Loucy (cell line): ENCODE measurements at regions not wholly inside any gene's neighbourhood (a gene's known extent, or its start where the extent isn't known, plus 50 kb on each side); places are given as distances from the start of the nearest gene placed in this dataset.

ENCODE experiments used
- H2AFZ ChIP-seq: fragments of 200-600 bp; sonication (generic); 2 replicates; pipeline ENCODE4 v1.6.0; 2016; ENCODE audit warnings: antibody characterized with exemption, mild to moderate bottlenecking, low read length, moderate library complexity
- H3F3A ChIP-seq: fragments of 200-600 bp; 2 replicates; pipeline ENCODE4 v1.6.0; 2016; ENCODE audit warnings: antibody characterized with exemption, low read depth, mild to moderate bottlenecking
- H3K27me3 ChIP-seq: fragments of 200-600 bp; sonication (generic); 2 replicates; pipeline ENCODE4 v1.6.1; 2014; ENCODE audit warnings: low read length, mild to moderate bottlenecking; ENCODE audit not compliant: insufficient read depth, poor library complexity, severe bottlenecking
- H3K36me3 ChIP-seq: fragments of 200-600 bp; sonication (generic); 2 replicates; pipeline ENCODE4 v1.6.1; 2016; ENCODE audit warnings: low read length; ENCODE audit not compliant: insufficient read depth
- H3K4me1 ChIP-seq: fragments of 200-600 bp; sonication (generic); 2 replicates; pipeline ENCODE4 v1.5.1; 2014; ENCODE audit warnings: low read length, mild to moderate bottlenecking; ENCODE audit not compliant: insufficient read depth, poor library complexity, severe bottlenecking
- H3K4me2 ChIP-seq: fragments of 200-600 bp; sonication (generic); 2 replicates; pipeline ENCODE4 v1.6.0; 2014; ENCODE audit warnings: antibody characterized with exemption, low read length, low read depth, mild to moderate bottlenecking; ENCODE audit not compliant: poor library complexity, severe bottlenecking
- H3K4me3 ChIP-seq: fragments of 200-600 bp; sonication (generic); 2 replicates; pipeline ENCODE4 v1.5.1; 2014; ENCODE audit warnings: low read length, mild to moderate bottlenecking, mixed read lengths; ENCODE audit not compliant: poor library complexity, severe bottlenecking
- H3K79me2 ChIP-seq: fragments of 200-600 bp; sonication (generic); 2 replicates; pipeline ENCODE4 v1.6.1; 2014; ENCODE audit warnings: low read length; ENCODE audit not compliant: insufficient read depth
- H3K9ac ChIP-seq: fragments of 200-600 bp; sonication (generic); 2 replicates; pipeline ENCODE4 v1.6.0; 2014; ENCODE audit warnings: mild to moderate bottlenecking, low read depth, low read length, moderate library complexity; ENCODE audit not compliant: poor library complexity, severe bottlenecking
- H3K9me2 ChIP-seq: fragments of 200-600 bp; sonication (generic); replicated peaks from 2 replicates; pipeline ENCODE4 v1.6.1; 2016; ENCODE audit warnings: low read depth, low read length, mixed read lengths
- H3K9me3 ChIP-seq: fragments of 200-600 bp; sonication (generic); 2 replicates; pipeline ENCODE4 v1.6.1; 2014; ENCODE audit warnings: mild to moderate bottlenecking, antibody characterized with exemption, low read length, low read depth; ENCODE audit not compliant: insufficient read depth
- H4K20me1 ChIP-seq: fragments of 200-600 bp; sonication (generic); 2 replicates; pipeline ENCODE4 v1.6.0; 2014; ENCODE audit warnings: antibody characterized with exemption, low read length, mild to moderate bottlenecking; ENCODE audit not compliant: insufficient read depth, poor library complexity, severe bottlenecking
- EZH2phosphoT487 ChIP-seq: fragments of 200-600 bp; IDR thresholded peaks from 2 replicates; pipeline ENCODE4 v1.6.1; 2018; ENCODE audit warnings: antibody characterized with exemption, mild to moderate bottlenecking, moderate library complexity, borderline replicate concordance
- TF ChIP-seq, protein P1 (sequence below): fragments of 200-600 bp; sonication (generic); conservative IDR thresholded peaks from 2 replicates; pipeline ENCODE4 v1.5.1; 2014; ENCODE audit warnings: mild to moderate bottlenecking, antibody characterized with exemption, low read length

DNA sequence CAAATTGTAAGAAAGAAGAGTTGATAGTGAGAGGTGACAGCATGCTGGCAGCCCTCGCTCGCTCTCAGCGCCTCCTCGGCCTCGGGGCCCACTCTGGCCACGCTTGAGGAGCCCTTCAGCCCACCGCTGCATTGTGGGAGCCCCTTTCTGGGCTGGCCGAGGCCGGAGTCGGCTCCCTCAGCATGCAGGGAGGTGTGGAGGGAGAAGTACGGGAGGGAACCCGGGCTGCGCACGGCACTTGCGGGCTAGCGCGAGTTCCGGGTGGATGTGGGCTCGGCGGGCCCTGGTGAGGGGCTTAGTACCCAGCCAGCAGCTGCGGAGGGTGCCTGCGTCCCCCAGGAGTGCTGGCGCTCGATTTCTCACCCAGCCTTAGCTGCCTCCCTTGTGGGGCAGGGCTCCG is 539.7 kb upstream of the CCDC179 start:
- TF ChIP-seq, protein P1, sequence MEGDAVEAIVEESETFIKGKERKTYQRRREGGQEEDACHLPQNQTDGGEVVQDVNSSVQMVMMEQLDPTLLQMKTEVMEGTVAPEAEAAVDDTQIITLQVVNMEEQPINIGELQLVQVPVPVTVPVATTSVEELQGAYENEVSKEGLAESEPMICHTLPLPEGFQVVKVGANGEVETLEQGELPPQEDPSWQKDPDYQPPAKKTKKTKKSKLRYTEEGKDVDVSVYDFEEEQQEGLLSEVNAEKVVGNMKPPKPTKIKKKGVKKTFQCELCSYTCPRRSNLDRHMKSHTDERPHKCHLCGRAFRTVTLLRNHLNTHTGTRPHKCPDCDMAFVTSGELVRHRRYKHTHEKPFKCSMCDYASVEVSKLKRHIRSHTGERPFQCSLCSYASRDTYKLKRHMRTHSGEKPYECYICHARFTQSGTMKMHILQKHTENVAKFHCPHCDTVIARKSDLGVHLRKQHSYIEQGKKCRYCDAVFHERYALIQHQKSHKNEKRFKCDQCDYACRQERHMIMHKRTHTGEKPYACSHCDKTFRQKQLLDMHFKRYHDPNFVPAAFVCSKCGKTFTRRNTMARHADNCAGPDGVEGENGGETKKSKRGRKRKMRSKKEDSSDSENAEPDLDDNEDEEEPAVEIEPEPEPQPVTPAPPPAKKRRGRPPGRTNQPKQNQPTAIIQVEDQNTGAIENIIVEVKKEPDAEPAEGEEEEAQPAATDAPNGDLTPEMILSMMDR, result no peak
- no peak for TF ChIP-seq EZH2phosphoT487
- no peaks in the 10 kb centered on the region for H3K79me2 ChIP-seq

GRCh38 chr11:23403210-23404185 is 543.2 kb upstream of the CCDC179 start:
- Histone ChIP-seq H2AFZ (no peak overlapping the region), H4K20me1 (no peaks in the 10 kb centered on the region), H3K9me3 (no peaks in the 10 kb centered on the region), H3F3A (no peaks in the 10 kb centered on the region), H3K4me2 (no peak overlapping the region), H3K27me3 (no peaks in the 10 kb centered on the region), H3K9me2 (no peaks in the 10 kb centered on the region), H3K9ac (no peak overlapping the region), H3K4me3 (no peak overlapping the region), H3K79me2 (no peaks in the 10 kb centered on the region), H3K36me3 (no peaks in the 10 kb centered on the region), H3K4me1 (no peaks in the 10 kb centered on the region)
- no peak for TF ChIP-seq EZH2phosphoT487
- TF ChIP-seq, protein P1, result no peak

More for the DNA sequence above, 539.7 kb upstream of the CCDC179 start:
- H4K20me1 ChIP-seq, result no peaks in the 10 kb centered on the region
- no peaks in the 10 kb centered on the region for H3K9me3 ChIP-seq
- no peaks in the 10 kb centered on the region for H3F3A ChIP-seq
- no peaks in the 10 kb centered on the region for H3K27me3 ChIP-seq
- H3K36me3 ChIP-seq, result no peaks in the 10 kb centered on the region
- no peak overlapping the region for H2AFZ ChIP-seq
- H3K9ac ChIP-seq, result no peak overlapping the region
- no peak overlapping the region for H3K4me2 ChIP-seq
- no peaks in the 10 kb centered on the region for H3K4me1 ChIP-seq
- H3K9me2 ChIP-seq, result no peaks in the 10 kb centered on the region
- H3K4me3 ChIP-seq, result no peak overlapping the region

GRCh38 chr11:23404225-23405160 is 544.2 kb upstream of the CCDC179 start:
- no peaks in the 10 kb centered on the region for H3K4me1 ChIP-seq
- H3F3A ChIP-seq, result no peaks in the 10 kb centered on the region
- H3K9ac ChIP-seq, result no peak overlapping the region
- TF ChIP-seq, protein P1, result no peak
- no peak for TF ChIP-seq EZH2phosphoT487
- H4K20me1 ChIP-seq, result no peaks in the 10 kb centered on the region
- no peaks in the 10 kb centered on the region for H3K79me2 ChIP-seq
- H2AFZ ChIP-seq, result no peak overlapping the region
- no peaks in the 10 kb centered on the region for H3K9me3 ChIP-seq
- no peaks in the 10 kb centered on the region for H3K9me2 ChIP-seq
- H3K4me3 ChIP-seq, result no peak overlapping the region
- no peak overlapping the region for H3K4me2 ChIP-seq
- H3K36me3 ChIP-seq, result no peaks in the 10 kb centered on the region
- no peaks in the 10 kb centered on the region for H3K27me3 ChIP-seq
